NOMO-1 treated with dmso at 0.1 percent for 144 hours (cell line): ENCODE measurements at regions not wholly inside any gene's neighbourhood (a gene's known extent, or its start where the extent isn't known, plus 50 kb on each side); places are given as distances from the start of the nearest gene placed in this dataset.
"Not testable (repeated sequence)": the region's sequence is repeated elsewhere in the genome, so short reads cannot be mapped to it uniquely, and the experiment has no call there.

Source experiments
- DNase-seq: peaks from one replicate; lab custom pipeline; 2025; ENCODE audit not compliant: unreplicated experiment; lab: John Stamatoyannopoulos, UW

- DNase-seq, result no peak
These were observed 557.9 kb upstream of the GRAMD2B start for GRCh38 chr5:125865166-125865815.

GRCh38 chr5:125868036-125868435, 555.2 kb upstream of the GRAMD2B start:
- no peak for DNase-seq

GRCh38 chr5:125870256-125870655, 553.0 kb upstream of the GRAMD2B start:
- DNase-seq, result no peak

GRCh38 chr5:125874057-125874456, 549.2 kb upstream of the GRAMD2B start:
- no peak for DNase-seq

- no peak for DNase-seq
These were observed 548.5 kb upstream of the GRAMD2B start for GRCh38 chr5:125874717-125875116.

- DNase-seq, result no peak
These were observed 546.0 kb upstream of the GRAMD2B start for GRCh38 chr5:125877248-125877647.

GRCh38 chr5:125882061-125882460, 541.1 kb upstream of the GRAMD2B start:
- no peak for DNase-seq

GRCh38 chr5:125883223-125883622, 540.0 kb upstream of the GRAMD2B start:
- DNase-seq, result no peak

GRCh38 chr5:125888358-125888757, 534.9 kb upstream of the GRAMD2B start:
- DNase-seq, result no peak

- no peak for DNase-seq
These were observed 532.7 kb upstream of the GRAMD2B start for GRCh38 chr5:125890511-125890931.

GRCh38 chr5:125891061-125891725, 532.0 kb upstream of the GRAMD2B start:
- DNase-seq, result no peak

GRCh38 chr5:125894383-125894782, 528.8 kb upstream of the GRAMD2B start:
- no peak for DNase-seq

GRCh38 chr5:125896368-125896767, 526.8 kb upstream of the GRAMD2B start:
- no peak for DNase-seq

GRCh38 chr5:125897089-125897488, 526.1 kb upstream of the GRAMD2B start:
- no peak for DNase-seq

GRCh38 chr5:125898851-125899405, 524.3 kb upstream of the GRAMD2B start:
- no peak for DNase-seq

GRCh38 chr5:125912028-125912427, 511.2 kb upstream of the GRAMD2B start:
- DNase-seq, result no peak

GRCh38 chr5:125913200-125913599, 510.0 kb upstream of the GRAMD2B start:
- DNase-seq, result no peak

- DNase-seq, result no peak
These were observed 508.7 kb upstream of the GRAMD2B start for GRCh38 chr5:125914471-125914870.

GRCh38 chr5:125923958-125924357, 499.3 kb upstream of the GRAMD2B start:
- not testable (repeated sequence) for DNase-seq

- DNase-seq, result no peak
These were observed 497.0 kb upstream of the GRAMD2B start for GRCh38 chr5:125926172-125926571.

GRCh38 chr5:125928663-125929062, 494.5 kb upstream of the GRAMD2B start:
- no peak for DNase-seq

- DNase-seq, result no peak
These were observed 473.1 kb upstream of the GRAMD2B start for GRCh38 chr5:125950012-125950615.
